NOMO-1 treated with DMSO at 0.1 percent for 48 hours (cell line): ENCODE measurements at regions not wholly inside any gene's neighbourhood (a gene's known extent, or its start where the extent isn't known, plus 50 kb on each side); places are given as distances from the start of the nearest gene placed in this dataset.
A peak's percentile ranks its signal among the peaks of the same experiment; 100 is the strongest.
"Not testable (repeated sequence)": the region's sequence is repeated elsewhere in the genome, so short reads cannot be mapped to it uniquely, and the experiment has no call there.

Experiments used
- DNase-seq: peaks from one replicate; lab custom pipeline; 2025; ENCODE audit not compliant: unreplicated experiment; lab: John Stamatoyannopoulos, UW

DNA sequence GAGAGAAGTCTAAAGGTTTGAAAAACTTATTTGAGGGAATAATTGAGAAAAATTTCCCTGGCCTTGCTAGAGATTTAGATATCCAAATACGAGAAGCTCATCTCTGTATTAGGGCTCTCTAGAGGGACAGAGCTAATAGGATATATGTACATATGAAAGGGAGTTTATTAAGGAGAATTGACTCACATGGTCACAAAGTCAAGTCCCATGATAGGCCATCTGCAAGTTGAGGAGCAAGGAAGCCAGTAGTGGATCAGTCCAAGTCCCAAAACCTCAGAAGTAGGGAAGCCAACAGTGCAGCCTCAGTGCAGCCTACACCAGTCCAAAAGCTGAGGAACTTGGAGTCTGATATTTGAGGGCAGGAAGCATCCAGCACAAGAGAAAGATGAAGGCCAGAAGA is 126.7 kb downstream of the PJA2 start:
- DNase-seq = not testable (repeated sequence)

DNA sequence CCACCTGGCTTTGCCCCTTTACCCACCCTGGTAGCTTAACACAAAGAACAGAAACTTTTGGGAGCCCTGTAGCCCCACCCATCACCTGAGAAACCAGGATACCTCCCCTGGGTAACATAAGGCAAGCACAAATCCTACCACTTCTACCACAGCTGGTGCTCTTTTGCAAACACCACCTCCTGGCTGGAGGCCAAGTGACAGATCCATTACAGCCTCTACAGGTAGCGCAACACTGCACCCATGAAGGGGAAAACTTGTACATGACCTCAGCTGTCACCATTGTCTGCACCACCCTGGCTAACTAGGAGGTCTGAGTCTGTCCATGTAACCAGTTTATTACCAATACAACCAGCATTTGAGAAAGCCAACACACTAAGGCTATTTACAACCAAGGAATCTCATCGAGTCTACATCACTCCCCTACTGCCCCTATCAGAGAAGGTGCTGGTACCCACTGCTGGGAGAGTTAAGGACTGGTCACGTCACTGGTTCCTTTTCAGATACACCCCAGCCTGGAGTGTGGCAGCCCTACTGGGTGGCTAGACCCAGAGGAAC is 128.6 kb downstream of the PJA2 start:
- DNase-seq = no peak

DNA sequence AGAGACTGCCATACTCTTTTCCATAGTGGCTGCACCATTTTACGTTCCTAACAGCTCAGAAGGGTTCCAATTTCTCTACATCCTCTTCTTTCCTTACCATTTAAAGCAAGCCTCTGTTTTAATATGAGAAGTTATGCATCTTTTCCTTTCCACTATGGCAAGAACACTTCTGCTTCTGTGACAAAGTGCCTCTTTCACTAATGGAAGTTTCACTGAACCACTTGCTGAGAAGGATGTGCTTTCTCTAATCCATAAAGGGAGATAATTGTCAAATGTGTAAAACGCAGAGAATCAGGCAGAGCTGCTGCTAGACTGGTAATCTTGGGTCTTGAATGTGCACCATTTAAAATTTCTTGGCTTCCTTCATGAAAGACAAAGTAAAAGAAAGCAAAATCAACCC is 131.6 kb downstream of the PJA2 start:
- DNase-seq = no peak

DNA sequence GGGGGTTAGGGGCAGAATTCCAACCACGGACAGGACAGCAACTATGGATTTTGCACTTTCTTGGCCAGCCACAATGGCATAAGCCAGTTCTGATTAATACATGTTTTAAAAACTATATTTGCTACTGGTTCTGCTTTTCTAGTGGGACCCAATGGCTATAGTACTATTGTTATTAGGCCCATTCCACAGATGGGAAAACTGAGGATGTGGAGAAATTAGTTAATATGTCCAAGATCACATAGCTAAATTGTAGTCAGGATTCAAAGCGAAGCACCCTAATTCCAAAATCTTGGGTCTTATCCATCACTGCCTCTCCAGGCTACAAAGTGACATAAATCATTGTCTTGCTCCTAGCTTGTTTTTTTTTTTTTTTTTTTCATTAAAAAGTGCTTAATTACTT is 133.9 kb downstream of the PJA2 start:
- DNase-seq = no peak

DNA sequence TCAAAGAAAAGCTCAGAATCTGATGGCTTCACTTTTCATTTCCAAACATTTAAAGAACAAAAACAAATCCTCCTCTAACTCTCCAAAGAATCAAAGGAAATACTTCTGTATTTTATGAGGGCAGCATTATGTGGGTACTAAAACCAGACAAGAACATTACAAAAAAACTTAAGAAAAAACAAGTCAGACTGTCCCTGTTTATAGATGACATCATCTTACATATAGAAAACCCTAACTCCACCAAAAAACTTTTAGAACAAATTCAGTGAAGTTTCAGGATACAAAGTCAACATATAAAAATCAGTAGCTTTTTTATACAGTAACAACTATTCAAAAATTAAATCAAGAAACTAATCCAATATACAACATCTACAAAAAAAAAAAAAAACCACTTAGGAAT is 136.2 kb downstream of the PJA2 start:
- DNase-seq = no peak

DNA sequence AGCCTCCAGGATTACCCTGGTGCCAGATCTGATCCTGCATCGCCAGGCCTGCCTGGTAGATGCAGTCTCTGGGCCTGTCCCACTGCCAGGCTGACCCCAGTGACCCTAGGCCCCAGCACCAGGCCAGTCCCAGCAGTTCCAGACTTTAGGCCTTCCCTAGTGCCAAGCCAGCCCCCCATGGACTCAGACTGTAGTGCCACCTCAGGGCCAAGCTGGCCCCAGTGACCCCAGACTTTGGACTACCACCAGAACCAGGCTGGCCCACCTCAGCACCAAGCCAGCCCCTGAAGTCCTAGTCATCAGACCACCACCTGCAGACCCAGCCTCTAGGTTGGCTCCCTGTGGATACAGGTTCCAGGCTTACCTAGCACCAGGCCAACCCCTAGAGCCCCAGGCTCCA is 142.5 kb downstream of the PJA2 start:
- DNase-seq = no peak

DNA sequence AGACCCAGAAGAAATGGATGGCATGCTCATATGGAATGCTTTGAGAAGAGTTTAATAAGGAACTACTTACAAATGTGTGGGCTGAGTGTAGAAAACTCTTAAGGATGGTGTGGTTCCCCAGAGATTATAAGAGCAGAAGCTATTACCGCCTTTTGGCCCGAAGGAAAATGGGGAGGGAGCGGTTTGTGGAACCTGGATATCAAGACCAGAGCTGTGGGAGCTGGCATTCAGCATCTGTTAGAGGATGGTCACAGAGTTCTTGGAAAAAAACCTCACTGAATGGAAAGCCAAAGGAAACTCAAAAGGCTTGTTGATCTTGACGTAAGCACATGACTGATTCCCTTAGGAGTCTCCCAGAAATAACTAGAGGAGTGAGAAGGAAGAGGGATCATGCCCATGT is 151.0 kb downstream of the PJA2 start:
- DNase-seq = no peak

DNA sequence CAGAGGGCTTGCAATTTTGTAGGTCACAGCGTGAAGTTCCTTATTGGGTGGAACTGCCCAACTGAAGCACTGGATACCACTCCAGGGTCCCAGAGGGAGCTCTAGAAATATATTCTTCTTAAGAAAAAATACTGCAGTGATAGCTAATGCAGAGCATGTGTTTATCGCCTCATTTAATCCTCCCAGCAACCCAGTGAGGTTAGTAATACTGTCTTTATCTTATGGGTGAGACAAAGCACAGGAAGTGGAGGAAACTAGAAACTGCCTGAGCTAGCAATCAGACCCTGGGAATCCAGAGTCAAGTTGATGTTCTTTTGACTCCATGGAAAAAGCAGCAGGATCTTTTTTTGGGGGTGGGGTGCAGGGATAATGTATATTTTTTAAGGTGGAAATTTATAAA is 153.3 kb downstream of the PJA2 start:
- DNase-seq = no peak

DNA sequence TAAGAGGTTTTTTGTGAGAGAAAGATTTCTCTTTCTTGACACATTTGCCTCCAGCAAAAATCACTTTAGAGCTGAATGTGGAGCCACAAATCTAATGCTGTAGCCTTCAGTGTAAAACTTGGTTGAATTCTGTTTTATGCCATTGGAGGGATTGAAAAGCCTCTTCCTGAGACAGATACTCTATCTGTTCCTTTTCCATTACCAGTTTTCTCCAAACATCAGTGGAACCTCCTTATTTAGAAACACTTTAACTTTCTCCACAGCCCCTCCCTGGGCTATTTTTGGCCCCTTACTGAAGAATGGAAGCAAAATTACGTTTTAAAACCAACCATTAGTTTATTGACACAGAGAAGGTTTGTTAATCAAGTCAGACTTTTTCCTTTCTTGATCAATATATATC is 155.3 kb downstream of the PJA2 start:
- DNase-seq = no peak

DNA sequence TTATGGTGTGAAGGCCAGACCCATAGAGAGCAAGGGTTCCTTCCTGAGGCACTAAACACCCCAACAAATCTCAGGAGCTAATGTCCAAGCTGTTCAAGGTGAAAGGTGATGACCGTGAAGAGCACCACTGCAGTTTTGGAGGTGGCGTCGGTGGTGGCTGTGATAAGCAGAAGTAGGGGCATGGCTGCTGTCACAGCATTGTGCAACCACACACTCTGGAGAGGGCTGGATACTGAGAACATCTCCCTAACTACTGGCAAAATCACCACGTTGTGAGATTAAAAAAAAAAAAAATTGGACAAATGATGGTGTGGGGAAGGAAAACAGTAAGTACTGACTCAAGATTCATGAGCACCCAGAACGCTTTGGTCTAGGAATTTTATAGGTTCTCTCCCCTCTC is 156.5 kb downstream of the PJA2 start:
- peak; percentile 7 for DNase-seq

DNA sequence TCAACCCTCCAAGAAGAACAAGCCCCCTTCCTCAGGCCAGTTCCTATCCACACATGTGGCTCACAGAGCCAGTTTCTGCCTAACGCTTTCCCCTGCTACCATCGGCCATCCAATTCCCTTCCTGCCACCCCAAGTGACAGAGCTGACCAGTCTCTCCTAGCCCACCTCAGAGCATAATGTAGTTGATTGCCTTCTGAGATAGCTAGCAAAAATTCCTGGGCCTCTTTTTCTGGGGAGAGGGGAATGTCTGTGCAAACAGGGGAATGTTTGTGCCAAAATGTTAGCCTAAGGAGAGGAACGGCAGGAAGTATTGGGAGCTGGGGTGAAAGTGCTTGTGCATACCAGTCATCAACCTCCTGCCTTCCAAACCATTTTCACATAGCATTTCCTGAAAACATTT is 157.0 kb downstream of the PJA2 start:
- DNase-seq = no peak

DNA sequence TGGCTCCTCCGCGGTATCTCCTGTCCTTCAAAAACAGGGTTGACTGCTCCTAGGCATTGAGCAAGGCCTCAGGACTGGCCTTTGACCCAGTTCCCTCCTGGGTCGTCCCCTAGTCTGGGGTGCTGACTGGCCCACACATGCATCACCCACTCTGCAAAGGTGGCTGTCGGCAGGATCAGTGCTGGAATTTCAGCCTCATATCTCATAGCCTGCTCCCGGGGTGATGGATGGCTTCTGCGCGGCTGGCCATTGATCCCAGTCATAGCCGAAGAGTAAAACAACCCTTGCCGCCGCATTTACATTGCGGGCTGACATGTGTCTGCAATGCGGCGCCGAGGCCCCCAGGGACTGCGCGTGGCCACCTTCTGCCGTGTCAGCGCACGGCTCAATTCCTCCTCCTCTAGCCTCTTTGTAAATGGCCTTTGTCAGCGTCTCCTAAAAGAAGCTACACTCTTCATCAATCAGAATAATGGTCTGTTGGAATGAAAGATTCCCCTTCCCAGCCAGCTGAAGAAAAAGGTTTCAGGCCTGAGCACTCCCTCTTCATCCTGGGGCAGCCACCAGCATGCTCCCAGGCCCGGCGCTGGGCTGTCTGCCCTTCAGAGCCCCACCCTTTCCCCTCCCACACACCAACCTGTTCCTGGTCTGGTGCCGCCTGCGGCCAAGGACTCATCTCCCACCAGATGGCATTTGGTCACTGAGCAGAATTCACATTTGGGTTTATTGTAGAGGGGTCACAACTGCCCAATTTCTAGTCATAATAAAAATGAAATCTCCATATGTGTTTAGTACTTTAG is 159.0 kb downstream of the PJA2 start:
- no peak for DNase-seq

DNA sequence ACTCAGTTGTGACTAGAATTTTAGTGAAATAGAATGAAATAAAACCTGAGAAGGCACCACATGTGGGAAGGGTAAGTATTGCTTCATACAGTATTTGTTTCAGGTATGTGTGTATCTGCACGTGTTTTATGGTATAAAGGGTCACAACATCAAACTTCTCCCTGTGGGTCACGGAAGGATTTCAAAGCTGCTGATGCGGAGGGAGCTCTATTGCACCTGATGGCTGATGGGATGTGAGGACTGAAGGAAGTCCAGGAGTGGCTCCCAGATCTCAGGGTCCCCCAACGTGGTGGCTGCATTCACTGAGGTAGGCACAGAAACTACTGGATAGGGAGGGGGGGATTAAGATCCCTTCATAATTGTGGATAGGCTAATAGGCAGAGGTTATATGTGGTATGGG is 159.7 kb downstream of the PJA2 start:
- DNase-seq = no peak

DNA sequence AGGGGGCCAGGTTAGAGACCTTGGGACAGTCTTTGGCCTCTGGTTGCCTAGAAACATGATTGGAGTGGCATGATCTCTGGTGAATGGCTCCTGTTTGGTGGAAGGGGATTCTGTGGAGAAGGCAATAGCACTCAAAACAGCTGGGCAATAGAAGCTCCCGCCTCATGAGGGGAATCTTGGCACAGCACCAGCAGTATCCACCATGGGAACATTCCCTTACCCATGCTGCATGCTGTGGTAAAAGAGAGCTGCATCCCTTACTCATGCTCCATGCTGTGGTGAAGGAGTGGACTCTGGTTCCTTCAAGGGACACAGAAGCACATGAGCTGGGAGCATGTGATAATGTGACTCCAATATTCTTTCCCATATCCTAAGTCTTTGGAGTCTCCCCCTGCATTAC is 160.6 kb downstream of the PJA2 start:
- no peak for DNase-seq

DNA sequence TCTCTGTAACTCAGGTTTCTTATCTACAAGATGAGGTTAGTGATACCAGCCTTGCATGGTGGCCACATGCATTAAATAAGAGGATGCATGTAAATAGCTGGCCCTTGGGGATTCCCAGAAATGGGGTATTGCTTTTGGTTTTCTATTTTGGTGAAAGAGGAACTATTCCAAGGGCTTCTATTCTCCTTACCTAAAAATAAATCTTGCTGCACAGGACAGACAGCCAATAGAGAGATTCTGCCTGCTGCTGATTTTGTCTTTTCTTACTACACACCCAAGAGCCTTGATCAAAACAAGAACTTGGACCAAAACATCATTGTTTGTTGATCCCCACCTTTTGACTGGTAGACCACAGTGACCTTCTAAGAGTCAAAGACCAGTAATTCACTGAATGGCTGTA is 161.8 kb downstream of the PJA2 start:
- peak; percentile 15 for DNase-seq

DNA sequence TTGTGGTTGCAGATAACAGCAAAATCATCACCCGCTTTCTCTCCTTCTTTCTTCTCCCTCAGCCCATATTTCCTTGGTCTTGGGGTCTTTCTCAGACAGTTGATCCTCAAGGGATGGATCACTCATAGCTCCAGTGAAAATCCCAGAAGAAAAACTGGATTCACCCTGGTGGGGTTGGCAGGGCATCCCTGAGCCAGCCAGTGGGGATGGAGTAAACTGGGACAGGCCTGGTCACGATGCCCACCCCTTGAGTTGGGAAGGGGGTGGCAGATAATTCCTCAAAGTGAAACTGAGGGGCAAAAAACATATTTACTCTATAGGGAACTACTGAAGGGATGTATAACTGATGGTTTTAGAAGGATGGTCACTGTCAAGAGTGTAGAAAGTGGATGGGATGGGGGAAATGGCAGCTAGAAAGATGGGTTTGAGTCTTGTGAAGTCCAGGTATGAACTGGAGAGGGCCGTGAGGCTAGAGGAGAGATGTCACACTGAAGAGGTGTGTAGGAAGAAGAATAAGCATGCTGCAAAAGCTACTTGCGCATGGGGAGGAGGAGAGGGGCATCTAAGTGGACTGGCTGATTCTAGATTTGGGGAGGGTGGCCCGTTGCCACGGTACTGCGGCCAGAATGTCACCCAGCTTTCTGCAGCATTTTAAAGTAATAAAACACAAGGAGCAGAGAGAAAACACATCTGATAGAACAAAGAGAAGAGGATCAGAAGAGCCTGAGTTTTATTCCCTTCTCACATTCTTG is 162.8 kb downstream of the PJA2 start:
- DNase-seq = no peak
